ENCODE measurements at regions not wholly inside any gene's neighbourhood (a gene's known extent, or its start where the extent isn't known, plus 50 kb on each side); places are given as distances from the start of the nearest gene placed in this dataset.

- no peak for TF ChIP-seq CTCF (IDR thresholded peaks at IDR 0.05)
- no peak for TF ChIP-seq POLR2A (IDR thresholded peaks at IDR 0.05)
Measured at GRCh38 chr2:76667821-76668271, 854.3 kb downstream of the LRRTM4 start.
